HPDE6-E6E7 (cell line): ENCODE measurements at regions not wholly inside any gene's neighbourhood (a gene's known extent, or its start where the extent isn't known, plus 50 kb on each side); places are given as distances from the start of the nearest gene placed in this dataset.

Experiments
- DNase-seq: peaks from one replicate; pipeline ENCODE4 v3.0.0; 2011; ENCODE audit warnings: missing footprints; ENCODE audit errors: extremely low spot score

GRCh38 chr21:14722841-14723483 is 176.8 kb upstream of the SAMSN1 start:
- DNase-seq, result no peak

- no peak for DNase-seq
Measured at GRCh38 chr21:14720237-14720636, 174.1 kb upstream of the SAMSN1 start.

GRCh38 chr21:14718951-14719350 is 172.8 kb upstream of the SAMSN1 start:
- no peak for DNase-seq

- DNase-seq, result no peak
Measured at GRCh38 chr21:14716761-14717396, 170.8 kb upstream of the SAMSN1 start.

- DNase-seq, result no peak
Measured at GRCh38 chr21:14713109-14713508, 167.0 kb upstream of the SAMSN1 start.

- DNase-seq, result no peak
Measured at GRCh38 chr21:14712121-14712715, 166.1 kb upstream of the SAMSN1 start.

- DNase-seq, result no peak
Measured at GRCh38 chr21:14711287-14711686, 165.2 kb upstream of the SAMSN1 start.

GRCh38 chr21:14707511-14708020 is 161.5 kb upstream of the SAMSN1 start:
- DNase-seq, result no peak

- DNase-seq, result no peak
Measured at GRCh38 chr21:14706712-14707510, 160.8 kb upstream of the SAMSN1 start.

GRCh38 chr21:14699433-14700407 is 153.6 kb upstream of the SAMSN1 start:
- no peak for DNase-seq

- no peak for DNase-seq
Measured at GRCh38 chr21:14697769-14698168, 151.7 kb upstream of the SAMSN1 start.

GRCh38 chr21:14694817-14695216 is 148.7 kb upstream of the SAMSN1 start:
- DNase-seq, result no peak

GRCh38 chr21:14693997-14694396 is 147.9 kb upstream of the SAMSN1 start:
- no peak for DNase-seq

GRCh38 chr21:14691914-14692313 is 145.8 kb upstream of the SAMSN1 start:
- no peak for DNase-seq

GRCh38 chr21:14690886-14691285 is 144.8 kb upstream of the SAMSN1 start:
- no peak for DNase-seq

- DNase-seq, result no peak
Measured at GRCh38 chr21:14688936-14689335, 142.8 kb upstream of the SAMSN1 start.

GRCh38 chr21:14688412-14688811 is 142.3 kb upstream of the SAMSN1 start:
- DNase-seq, result no peak

GRCh38 chr21:14687268-14687625 is 141.1 kb upstream of the SAMSN1 start:
- DNase-seq, result no peak

GRCh38 chr21:14686466-14687267 is 140.6 kb upstream of the SAMSN1 start:
- no peak for DNase-seq

- no peak for DNase-seq
Measured at GRCh38 chr21:14685568-14685967, 139.5 kb upstream of the SAMSN1 start.
